Left ventricle myocardium superior (tissue), 1 donor: ENCODE measurements at regions not wholly inside any gene's neighbourhood (a gene's known extent, or its start where the extent isn't known, plus 50 kb on each side); places are given as distances from the start of the nearest gene placed in this dataset.
"Not testable (repeated sequence)": the region's sequence is repeated elsewhere in the genome, so short reads cannot be mapped to it uniquely, and the experiment has no call there.

Experiments used
- ATAC-seq: fragments of 200-7000 bp; cut with Tn5 transposase; one replicate; pipeline ENCODE4 v1.9.1; 2020; ENCODE audit warnings: mild to moderate bottlenecking, moderate library complexity
- DNase-seq: peaks from one replicate; pipeline ENCODE4 v3.0.0-alpha.2; 2020
- intact Hi-C: fragments of 100-400 bp; cut with micrococcal nuclease; formaldehyde crosslinking; loops from one replicate; pipeline ENCODE4 v1.11.0; 2022
- donor health status: DM: no; HTN: yes; CAD: no; lungs with severe emphysema.

- no peak for ATAC-seq
- DNase-seq, result no peak
- intact Hi-C loops, result no loop called here
These were observed 186.5 kb upstream of the ID2 start for GRCh38 chr2:8495189-8495989.

GRCh38 chr2:8496079-8496478 is 185.8 kb upstream of the ID2 start:
- peak; percentile 56 for DNase-seq
- ATAC-seq, result peak; percentile 87
- intact Hi-C loops, result no loop called here

- peak; percentile 56 for ATAC-seq
- intact Hi-C loops, result no loop called here
- DNase-seq, result no peak
These were observed 185.2 kb upstream of the ID2 start for GRCh38 chr2:8496617-8497016.

- intact Hi-C loops, result no loop called here
- no peak for DNase-seq
- ATAC-seq, result no peak
These were observed 182.9 kb upstream of the ID2 start for GRCh38 chr2:8498994-8499393.

- intact Hi-C loops, result no loop called here
- ATAC-seq (no peak), DNase-seq (no peak)
These were observed 181.5 kb upstream of the ID2 start for GRCh38 chr2:8500124-8501054.

GRCh38 chr2:8501061-8501720 is 180.7 kb upstream of the ID2 start:
- intact Hi-C loops, result no loop called here
- DNase-seq (no peak), ATAC-seq (no peak)

- intact Hi-C loops, result no loop called here
- DNase-seq, result no peak
- no peak for ATAC-seq
These were observed 179.5 kb upstream of the ID2 start for GRCh38 chr2:8502316-8502715.

- ATAC-seq (peak; percentile 56), DNase-seq (no peak)
- intact Hi-C loops, result no loop called here
These were observed 176.4 kb upstream of the ID2 start for GRCh38 chr2:8505311-8505920.

GRCh38 chr2:8506746-8507145 is 175.1 kb upstream of the ID2 start:
- no peak for DNase-seq
- intact Hi-C loops, result no loop called here
- no peak for ATAC-seq

- no peak for ATAC-seq
- intact Hi-C loops, result no loop called here
- no peak for DNase-seq
These were observed 173.1 kb upstream of the ID2 start for GRCh38 chr2:8508766-8509165.

- ATAC-seq (no peak), DNase-seq (no peak)
- intact Hi-C loops, result no loop called here
These were observed 172.2 kb upstream of the ID2 start for GRCh38 chr2:8509621-8510020.

- ATAC-seq, intact Hi-C loops, DNase-seq: not testable (repeated sequence)
These were observed 171.8 kb upstream of the ID2 start for GRCh38 chr2:8510055-8510454.

GRCh38 chr2:8510519-8510918 is 171.3 kb upstream of the ID2 start:
- peak; percentile 90 for ATAC-seq
- DNase-seq, result peak; percentile 73
- intact Hi-C loops, result no loop called here

- ATAC-seq (peak; percentile 12), DNase-seq (no peak)
- intact Hi-C loops, result no loop called here
These were observed 169.8 kb upstream of the ID2 start for GRCh38 chr2:8511868-8512612.

GRCh38 chr2:8513601-8514273 is 168.1 kb upstream of the ID2 start:
- intact Hi-C loops, result no loop called here
- DNase-seq, result no peak
- no peak for ATAC-seq

GRCh38 chr2:8514274-8514662 is 167.6 kb upstream of the ID2 start:
- DNase-seq (no peak), ATAC-seq (no peak)
- intact Hi-C loops, result no loop called here

GRCh38 chr2:8514796-8515758 is 166.8 kb upstream of the ID2 start:
- intact Hi-C loops, result no loop called here
- DNase-seq (peak; percentile 46), ATAC-seq (peak; percentile 59)
